Lower leg skin (tissue), 4 donors: ENCODE measurements at regions not wholly inside any gene's neighbourhood (a gene's known extent, or its start where the extent isn't known, plus 50 kb on each side); places are given as distances from the start of the nearest gene placed in this dataset.
A peak's percentile ranks its signal among the peaks of the same experiment; 100 is the strongest.

ENCODE experiments used
- DNase-seq, 2 donors: peaks; one replicate each; pipeline ENCODE4 v3.0.0-alpha.2; 2019; ENCODE audit warnings: low spot score in 2 of 2
- H3K4me3 ChIP-seq: fragments of 200-600 bp; sonication (generic); 2 replicates; pipeline ENCODE4 v1.5.1; 2017; ENCODE audit warnings: mild to moderate bottlenecking, low read depth; ENCODE audit not compliant: poor library complexity, severe bottlenecking
- POLR2A ChIP-seq, 2 donors: fragments of 450-650 bp; IDR thresholded peaks; one replicate each; pipeline ENCODE4 v1.6.1; 2016 to 2017; ENCODE audit warnings: antibody characterized with exemption in 2 of 2, mild to moderate bottlenecking in 1 of 2, moderate library complexity in 1 of 2
- WGBS, 2 donors: methylation state at CpG; one replicate each; pipeline ENCODE4 v1.1.5; 2018; 5-methylcytosine and 5-hydroxymethylcytosine counted together
- intact Hi-C: fragments of 100-400 bp; cut with DNase I; formaldehyde crosslinking; loops from one replicate; pipeline ENCODE4 v1.15.0; 2023; ENCODE audit warnings: low total_unique reads
- TF ChIP-seq, protein P1 (sequence below), 3 donors: fragments of 450-650 bp; IDR thresholded peaks; one replicate each; pipeline ENCODE4 v1.5.1; 2016; ENCODE audit warnings: antibody characterized with exemption in 3 of 3, mild to moderate bottlenecking in 3 of 3, moderate library complexity in 2 of 3

DNA sequence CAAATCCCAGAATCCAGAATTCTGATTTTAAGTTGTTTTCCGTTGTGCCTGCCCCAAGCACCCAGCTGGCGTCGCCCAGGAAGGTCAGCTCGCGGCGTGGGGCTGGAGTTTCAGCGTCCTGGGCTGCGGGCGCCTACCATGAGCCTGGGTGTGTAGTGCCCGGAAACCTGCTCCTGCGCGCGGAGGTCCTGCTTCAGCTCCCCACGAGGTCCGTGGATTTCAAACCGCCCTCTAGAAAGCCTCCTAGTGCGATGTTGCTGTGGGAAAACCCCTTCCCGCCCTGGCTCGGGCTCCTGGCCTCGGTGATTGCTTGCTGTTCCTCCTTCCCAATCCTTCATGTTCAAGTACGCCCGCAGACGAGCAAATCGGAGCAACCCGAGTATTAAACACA lies 51.3 kb upstream of the NRN1 start:
- H3K4me3 ChIP-seq: no peak overlapping the region
- TF ChIP-seq, protein P1, sequence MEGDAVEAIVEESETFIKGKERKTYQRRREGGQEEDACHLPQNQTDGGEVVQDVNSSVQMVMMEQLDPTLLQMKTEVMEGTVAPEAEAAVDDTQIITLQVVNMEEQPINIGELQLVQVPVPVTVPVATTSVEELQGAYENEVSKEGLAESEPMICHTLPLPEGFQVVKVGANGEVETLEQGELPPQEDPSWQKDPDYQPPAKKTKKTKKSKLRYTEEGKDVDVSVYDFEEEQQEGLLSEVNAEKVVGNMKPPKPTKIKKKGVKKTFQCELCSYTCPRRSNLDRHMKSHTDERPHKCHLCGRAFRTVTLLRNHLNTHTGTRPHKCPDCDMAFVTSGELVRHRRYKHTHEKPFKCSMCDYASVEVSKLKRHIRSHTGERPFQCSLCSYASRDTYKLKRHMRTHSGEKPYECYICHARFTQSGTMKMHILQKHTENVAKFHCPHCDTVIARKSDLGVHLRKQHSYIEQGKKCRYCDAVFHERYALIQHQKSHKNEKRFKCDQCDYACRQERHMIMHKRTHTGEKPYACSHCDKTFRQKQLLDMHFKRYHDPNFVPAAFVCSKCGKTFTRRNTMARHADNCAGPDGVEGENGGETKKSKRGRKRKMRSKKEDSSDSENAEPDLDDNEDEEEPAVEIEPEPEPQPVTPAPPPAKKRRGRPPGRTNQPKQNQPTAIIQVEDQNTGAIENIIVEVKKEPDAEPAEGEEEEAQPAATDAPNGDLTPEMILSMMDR (IDR thresholded peaks at IDR 0.05): no peak
- no peak for TF ChIP-seq POLR2A (IDR thresholded peaks at IDR 0.05)
- 85% methylated on average over 24 to 25 of the region's 25 CpGs for WGBS, 2 donors
- intact Hi-C loops: loop anchor here (10.0 kb wide), 1 partner anchor 487 kb away; no protein-coding TSS in a partner anchor
- no peak for DNase-seq

DNA sequence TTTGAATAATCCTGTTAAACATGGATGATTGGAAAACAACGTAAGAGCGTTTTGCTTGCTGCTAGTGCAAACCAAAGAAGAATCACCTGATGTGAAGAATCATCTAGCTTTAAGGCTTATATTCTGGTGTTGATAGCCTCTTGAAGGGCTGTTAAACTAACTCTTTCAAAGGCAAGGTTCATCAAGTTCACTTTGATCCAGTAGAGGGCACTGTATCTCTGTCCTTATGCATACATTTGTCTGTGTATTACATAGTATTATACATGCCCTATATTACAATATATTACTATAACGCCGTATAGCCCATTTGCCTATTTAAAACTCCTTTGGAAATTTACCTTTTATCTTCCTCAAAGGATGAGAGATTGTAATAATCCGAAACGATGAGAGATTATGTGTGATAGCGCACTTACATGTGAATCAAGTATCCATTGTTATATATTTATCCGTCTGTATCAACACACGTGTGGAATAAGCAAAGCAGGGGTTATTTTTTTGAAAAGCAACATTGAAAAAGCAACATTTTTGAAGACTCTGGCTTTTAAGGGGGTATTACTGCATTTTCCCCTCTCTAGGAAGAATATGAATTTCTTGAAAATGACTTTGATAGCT lies 50.8 kb upstream of the NRN1 start:
- H3K4me3 ChIP-seq: no peak overlapping the region
- peak in 1 of 2 donors; percentile 17 for DNase-seq
- TF ChIP-seq, protein P1 (IDR thresholded peaks at IDR 0.05): no peak
- no peak for TF ChIP-seq POLR2A (IDR thresholded peaks at IDR 0.05)
- 54 to 55% methylated on average over 9 of the region's 9 CpGs for WGBS, 2 donors
- intact Hi-C loops: loop anchor here (10.0 kb wide), 1 partner anchor 487 kb away; no protein-coding TSS in a partner anchor
